HT-29 (cell line): ENCODE measurements at regions not wholly inside any gene's neighbourhood (a gene's known extent, or its start where the extent isn't known, plus 50 kb on each side); places are given as distances from the start of the nearest gene placed in this dataset.

Experiments used
- DNase-seq: peaks from one replicate; pipeline ENCODE4 v3.0.0-alpha.2; 2015; ENCODE audit warnings: low spot score

GRCh38 chr13:82412749-82413148 is 1469.5 kb downstream of the SLITRK1 start:
- DNase-seq = no peak

- DNase-seq = no peak
Observed at GRCh38 chr13:82407321-82407720, 1475.0 kb downstream of the SLITRK1 start.

- DNase-seq = no peak
Observed at GRCh38 chr13:82374719-82375118, 1507.6 kb downstream of the SLITRK1 start.

GRCh38 chr13:82370316-82370715 is 1512.0 kb downstream of the SLITRK1 start:
- DNase-seq = no peak

- DNase-seq = no peak
Observed at GRCh38 chr13:82364525-82364924, 1517.7 kb downstream of the SLITRK1 start.

GRCh38 chr13:82358284-82358683 is 1524.0 kb downstream of the SLITRK1 start:
- no peak for DNase-seq

- DNase-seq = no peak
Observed at GRCh38 chr13:82356667-82357410, 1525.4 kb downstream of the SLITRK1 start.

- no peak for DNase-seq
Observed at GRCh38 chr13:82344867-82345266, 1537.4 kb downstream of the SLITRK1 start.

- DNase-seq = no peak
Observed at GRCh38 chr13:82341116-82341515, 1541.2 kb downstream of the SLITRK1 start.

GRCh38 chr13:82330499-82330898 is 1551.8 kb downstream of the SLITRK1 start:
- DNase-seq = peak; percentile 81

GRCh38 chr13:82323101-82323500 is 1559.2 kb downstream of the SLITRK1 start:
- DNase-seq = no peak

GRCh38 chr13:82305588-82305987 is 1576.7 kb downstream of the SLITRK1 start:
- DNase-seq = peak; percentile 14

- DNase-seq = no peak
Observed at GRCh38 chr13:82298106-82298505, 1584.2 kb downstream of the SLITRK1 start.

- no peak for DNase-seq
Observed at GRCh38 chr13:82294226-82294625, 1588.0 kb downstream of the SLITRK1 start.

GRCh38 chr13:82292334-82292733 is 1589.9 kb downstream of the SLITRK1 start:
- DNase-seq = no peak

GRCh38 chr13:82291852-82292251 is 1590.4 kb downstream of the SLITRK1 start:
- DNase-seq = no peak

GRCh38 chr13:82275644-82276043 is 1606.6 kb downstream of the SLITRK1 start:
- no peak for DNase-seq

GRCh38 chr13:82259284-82259683 is 1623.0 kb downstream of the SLITRK1 start:
- DNase-seq = no peak

- DNase-seq = no peak
Observed at GRCh38 chr13:82257790-82258507, 1624.3 kb downstream of the SLITRK1 start.

- no peak for DNase-seq
Observed at GRCh38 chr13:82248762-82249161, 1633.5 kb downstream of the SLITRK1 start.

GRCh38 chr13:82245860-82246259 is 1636.4 kb downstream of the SLITRK1 start:
- DNase-seq = no peak

- no peak for DNase-seq
Observed at GRCh38 chr13:82224806-82225205, 1657.5 kb downstream of the SLITRK1 start.

GRCh38 chr13:82221621-82222020 is 1660.7 kb downstream of the SLITRK1 start:
- no peak for DNase-seq
